GM23338 (cell line): ENCODE measurements at regions not wholly inside any gene's neighbourhood (a gene's known extent, or its start where the extent isn't known, plus 50 kb on each side); places are given as distances from the start of the nearest gene placed in this dataset.

Experiments used
- ATAC-seq: fragments of 200-7000 bp; cut with Tn5 transposase; 3 replicates; pipeline ENCODE4 v1.9.1; 2020
- DNase-seq: peaks from one replicate; pipeline ENCODE4 v3.0.0-alpha.2; 2015; ENCODE audit warnings: low spot score
- H2AFZ ChIP-seq: fragments of 200-600 bp; sonication (generic); 2 replicates; pipeline ENCODE4 v1.8.0; 2016; ENCODE audit warnings: antibody characterized with exemption, mild to moderate bottlenecking, moderate library complexity
- H3F3A ChIP-seq: fragments of 200-600 bp; sonication (generic); replicated peaks from 2 replicates; pipeline ENCODE4 v1.8.0; 2017; ENCODE audit warnings: antibody characterized with exemption, mixed run types, low read depth
- H3K27ac ChIP-seq: fragments of 200-600 bp; sonication (generic); 2 replicates; pipeline ENCODE4 v1.6.1; 2016; ENCODE audit warnings: low read depth
- H3K27me3 ChIP-seq: fragments of 200-600 bp; sonication (generic); 2 replicates; pipeline ENCODE4 v1.8.0; 2016; ENCODE audit warnings: mild to moderate bottlenecking, mixed run types, moderate library complexity; ENCODE audit not compliant: insufficient read depth
- H3K36me3 ChIP-seq: fragments of 200-600 bp; sonication (generic); 2 replicates; pipeline ENCODE4 v1.8.0; 2016; ENCODE audit warnings: mild to moderate bottlenecking; ENCODE audit not compliant: insufficient read depth
- H3K4me1 ChIP-seq: fragments of 200-600 bp; sonication (generic); 2 replicates; pipeline ENCODE4 v1.8.0; 2016; ENCODE audit warnings: mild to moderate bottlenecking, moderate library complexity; ENCODE audit not compliant: insufficient read depth
- H3K4me2 ChIP-seq: fragments of 200-600 bp; sonication (generic); 2 replicates; pipeline ENCODE4 v1.7.1; 2017; ENCODE audit warnings: mixed run types
- H3K4me3 ChIP-seq: fragments of 200-600 bp; sonication (generic); 2 replicates; pipeline ENCODE4 v1.6.1; 2016; ENCODE audit warnings: mixed run types
- H3K79me2 ChIP-seq: fragments of 200-600 bp; sonication (generic); replicated peaks from 2 replicates; pipeline ENCODE4 v1.8.0; 2017; ENCODE audit warnings: mild to moderate bottlenecking; ENCODE audit not compliant: insufficient read depth
- H3K9me2 ChIP-seq: fragments of 200-600 bp; sonication (generic); 2 replicates; pipeline ENCODE4 v1.8.0; 2017; ENCODE audit not compliant: insufficient read depth
- H4K20me1 ChIP-seq: fragments of 200-600 bp; sonication (generic); replicated peaks from 2 replicates; pipeline ENCODE4 v1.8.0; 2017; ENCODE audit warnings: mild to moderate bottlenecking; ENCODE audit not compliant: insufficient read depth
- H3K27ac Mint-ChIP-seq: 2 replicates; pipeline ENCODE4 v1.8.0; 2020; ENCODE audit warnings: inconsistent platforms, mild to moderate bottlenecking, moderate library complexity, mixed read lengths
- H3K27me3 Mint-ChIP-seq: 3 replicates; pipeline ENCODE4 v1.8.0; 2022; ENCODE audit warnings: low read depth, mild to moderate bottlenecking, moderate library complexity, mixed read lengths, inconsistent platforms; ENCODE audit not compliant: insufficient read depth, poor library complexity
- H3K36me3 Mint-ChIP-seq: 3 replicates; pipeline ENCODE4 v1.8.0; 2021; ENCODE audit warnings: low read depth, mild to moderate bottlenecking, inconsistent platforms, moderate library complexity, mixed read lengths
- H3K4me1 Mint-ChIP-seq: 3 replicates; pipeline ENCODE4 v1.8.0; 2020; ENCODE audit warnings: mild to moderate bottlenecking, inconsistent platforms, mixed read lengths
- H3K4me3 Mint-ChIP-seq: 3 replicates; pipeline ENCODE4 v1.8.0; 2021; ENCODE audit warnings: moderate library complexity, mild to moderate bottlenecking, inconsistent platforms, mixed read lengths
- H3K9me3 Mint-ChIP-seq: 3 replicates; pipeline ENCODE4 v1.8.0; 2020; ENCODE audit warnings: moderate library complexity, mild to moderate bottlenecking, inconsistent platforms, mixed read lengths
- CREB1 ChIP-seq: fragments of 250-450 bp; sonication (Bioruptor Pico); IDR thresholded peaks from 2 replicates; pipeline ENCODE4 v1.5.0; 2020; ENCODE audit warnings: low read depth, mild to moderate bottlenecking, moderate library complexity
- CTCF ChIP-seq, 2 experiments: fragments of 200-600 bp in 1 of 2; sonication (generic) in 1 of 2; conservative IDR thresholded peaks; 2 replicates each; pipeline versions ENCODE4 v1.5.1 to v1.6.1; 2016 to 2017; ENCODE audit warnings: antibody characterized with exemption in 2 of 2, low read depth in 2 of 2, mild to moderate bottlenecking in 2 of 2, moderate library complexity in 1 of 2
- EZH2 ChIP-seq: fragments of 200-600 bp; sonication (generic); IDR thresholded peaks from one replicate; pipeline ENCODE4 v1.8.0; 2017; ENCODE audit warnings: antibody characterized with exemption, mild to moderate bottlenecking, low read depth; ENCODE audit not compliant: unreplicated experiment
- EZH2phosphoT487 ChIP-seq: fragments of 200-600 bp; sonication (generic); IDR thresholded peaks from one replicate; pipeline ENCODE4 v1.8.1; 2018; ENCODE audit warnings: antibody characterized with exemption; ENCODE audit not compliant: unreplicated experiment
- NANOG ChIP-seq: IDR thresholded peaks from 2 replicates; pipeline ENCODE4 v1.6.1; 2016; ENCODE audit warnings: antibody characterized with exemption, borderline replicate concordance
- ZNF114 ChIP-seq: fragments of 250-450 bp; sonication (Bioruptor Pico); IDR thresholded peaks from 2 replicates; pipeline ENCODE4 v1.5.0; 2020; ENCODE audit warnings: mild to moderate bottlenecking, moderate library complexity
- ZNF331 ChIP-seq: fragments of 250-450 bp; sonication (Bioruptor Pico); IDR thresholded peaks from 2 replicates; pipeline ENCODE4 v1.5.0; 2020; ENCODE audit warnings: low read depth, mild to moderate bottlenecking, moderate library complexity
- ZNF462 ChIP-seq: fragments of 250-450 bp; sonication (Bioruptor Pico); IDR thresholded peaks from 2 replicates; pipeline ENCODE4 v1.5.0; 2020; ENCODE audit warnings: mild to moderate bottlenecking, moderate library complexity

- TF ChIP-seq ZNF462 (no peak), ZNF114 (no peak), CREB1 (no peak), ZNF331 (CRISPR knock-in tag) (no peak), EZH2 (no peak)
These were observed 103.8 kb downstream of the TMEM17 start (continued) for GRCh38 chr2:62402156-62402555.

- H3F3A ChIP-seq = no peaks in the 10 kb centered on the region
- H3K36me3 ChIP-seq = no peaks in the 10 kb centered on the region
- no peak for ATAC-seq
- Mint-ChIP-seq H3K27ac (no peak overlapping the region), H3K36me3 (no peaks in the 10 kb centered on the region; the same call in 2 of the 3 replicates), H3K4me1 (peaks cover 8% of the 10 kb centered on the region; the same call in 2 of the 3 replicates), H3K27me3 (no peaks in the 10 kb centered on the region), H3K9me3 (0 out of 3 replicates have a peak, but pooled peaks cover 4% of the 10 kb centered on the region), H3K4me3 (no peak overlapping the region)
- H3K4me2 ChIP-seq = no peak overlapping the region
- H3K79me2 ChIP-seq = no peaks in the 10 kb centered on the region
- no peaks in the 10 kb centered on the region for H3K27me3 ChIP-seq
- DNase-seq = no peak
- peak overlapping the region; percentile 54 for H2AFZ ChIP-seq
- H3K4me3 ChIP-seq = no peak overlapping the region
- H3K27ac ChIP-seq = no peak overlapping the region
- 0 out of 2 replicates have a peak, but pooled peaks cover 10% of the 10 kb centered on the region for H3K4me1 ChIP-seq
- no peaks in the 10 kb centered on the region for H4K20me1 ChIP-seq
- H3K9me2 ChIP-seq = no peaks in the 10 kb centered on the region
- TF ChIP-seq ZNF462 = no peak
- no peak for TF ChIP-seq EZH2phosphoT487
- TF ChIP-seq CTCF (conservative IDR thresholded peaks at IDR 0.05; ENCODE audit: low read depth in 2 of 2) = no peak
- TF ChIP-seq NANOG = no peak
These were observed 107.6 kb downstream of the TMEM17 start for GRCh38 chr2:62398356-62398755.
